Left lung (tissue), 4 donors: ENCODE measurements at regions not wholly inside any gene's neighbourhood (a gene's known extent, or its start where the extent isn't known, plus 50 kb on each side); places are given as distances from the start of the nearest gene placed in this dataset.

ENCODE experiments used
- ATAC-seq: fragments of 200-7000 bp; cut with Tn5 transposase; one replicate; pipeline ENCODE4 v1.9.1; 2020; ENCODE audit warnings: moderate library complexity
- DNase-seq, 4 donors: peaks; one replicate each; pipeline ENCODE4 v3.0.0-alpha.2; 2013 to 2020
- H3K27ac ChIP-seq, 2 donors: fragments of 200-600 bp; sonication (generic) in 1 of 2; one replicate each; pipeline versions ENCODE4 v1.5.0 to v1.8.0; 2020 to 2021
- H3K27me3 ChIP-seq, 2 donors: fragments of 200-600 bp; sonication (generic) in 1 of 2; one replicate each; pipeline versions ENCODE4 v1.5.0 to v1.8.0; 2020 to 2021
- H3K36me3 ChIP-seq, 2 donors: fragments of 200-600 bp; sonication (generic) in 1 of 2; one replicate each; pipeline versions ENCODE4 v1.5.0 to v1.8.0; 2020 to 2021
- H3K4me1 ChIP-seq, 2 donors: fragments of 200-600 bp; one replicate each; pipeline ENCODE4 v1.8.0; 2021
- H3K4me3 ChIP-seq, 2 donors: fragments of 200-600 bp; sonication (generic) in 1 of 2; one replicate each; pipeline versions ENCODE4 v1.5.0 to v1.8.0; 2020 to 2021; ENCODE audit warnings: mild to moderate bottlenecking in 1 of 2
- H3K9me3 ChIP-seq, 2 donors: fragments of 200-600 bp; sonication (generic) in 1 of 2; one replicate each; pipeline versions ENCODE4 v1.5.0 to v1.8.0; 2020 to 2021
- CTCF ChIP-seq, 2 donors: fragments of 200-600 bp; sonication (generic) in 1 of 2; IDR thresholded peaks; one replicate each; pipeline versions ENCODE4 v1.5.0 to v1.8.0; 2021; ENCODE audit warnings: antibody characterized with exemption in 2 of 2
- intact Hi-C, 2 donors: fragments of 100-400 bp; cut with DNase I; formaldehyde crosslinking; loops; one replicate each; pipeline versions ENCODE4 v1.11.2 to v1.14.2; 2022
- donor health status: DM: no; HTN: yes; CAD: no.
- donor health status: DM: no; HTN: no; CAD: no.

GRCh38 chr7:159213253-159213652, 68.6 kb upstream of the VIPR2 start:
- DNase-seq, result no peak
- intact Hi-C loops, result no loop called here
- Histone ChIP-seq H3K9me3 (no peaks in the 10 kb centered on the region), H3K27me3 (peaks cover 0 to 9% of the 10 kb centered on the region in 2 donors), H3K4me3 (no peak overlapping the region), H3K36me3 (no peaks in the 10 kb centered on the region), H3K4me1 (no peaks in the 10 kb centered on the region), H3K27ac (no peak overlapping the region)
- no peak for ATAC-seq
- TF ChIP-seq CTCF (IDR thresholded peaks at IDR 0.05), result no peak

GRCh38 chr7:159212226-159212625, 67.6 kb upstream of the VIPR2 start:
- no peak for ATAC-seq
- no peaks in the 10 kb centered on the region for H3K4me1 ChIP-seq
- intact Hi-C loops, result no loop called here
- H3K9me3 ChIP-seq, result no peaks in the 10 kb centered on the region
- no peak for DNase-seq
- no peaks in the 10 kb centered on the region for H3K36me3 ChIP-seq
- no peak overlapping the region for H3K4me3 ChIP-seq
- TF ChIP-seq CTCF (IDR thresholded peaks at IDR 0.05), result no peak
- H3K27ac ChIP-seq, result no peak overlapping the region
- peaks cover 0 to 6% of the 10 kb centered on the region in 2 donors for H3K27me3 ChIP-seq

GRCh38 chr7:159211540-159212182, 67.0 kb upstream of the VIPR2 start:
- Histone ChIP-seq H3K9me3 (no peaks in the 10 kb centered on the region), H3K27ac (no peak overlapping the region), H3K27me3 (peaks cover 0 to under 1% of the 10 kb centered on the region in 2 donors), H3K4me3 (no peak overlapping the region), H3K36me3 (no peaks in the 10 kb centered on the region), H3K4me1 (no peaks in the 10 kb centered on the region)
- intact Hi-C loops, result no loop called here
- DNase-seq (no peak), ATAC-seq (no peak)
- no peak for TF ChIP-seq CTCF (IDR thresholded peaks at IDR 0.05)

GRCh38 chr7:159210581-159211235, 66.0 kb upstream of the VIPR2 start:
- Histone ChIP-seq H3K27me3 (no peaks in the 10 kb centered on the region), H3K36me3 (no peaks in the 10 kb centered on the region), H3K27ac (no peak overlapping the region), H3K4me1 (no peaks in the 10 kb centered on the region), H3K9me3 (no peaks in the 10 kb centered on the region), H3K4me3 (no peak overlapping the region)
- intact Hi-C loops, result no loop called here
- DNase-seq, result peak in 2 of 4 donors; percentile 11 to 36
- no peak for ATAC-seq
- no peak for TF ChIP-seq CTCF (IDR thresholded peaks at IDR 0.05)

GRCh38 chr7:159209429-159209828, 64.8 kb upstream of the VIPR2 start:
- H3K4me1 ChIP-seq, result no peaks in the 10 kb centered on the region
- H3K9me3 ChIP-seq, result no peaks in the 10 kb centered on the region
- DNase-seq, result no peak
- H3K27ac ChIP-seq, result no peak overlapping the region
- no peak for TF ChIP-seq CTCF (IDR thresholded peaks at IDR 0.05)
- no peaks in the 10 kb centered on the region for H3K27me3 ChIP-seq
- H3K4me3 ChIP-seq, result no peak overlapping the region
- no peak for ATAC-seq
- intact Hi-C loops, result no loop called here
- no peaks in the 10 kb centered on the region for H3K36me3 ChIP-seq
